H9 (cell line): ENCODE measurements at regions not wholly inside any gene's neighbourhood (a gene's known extent, or its start where the extent isn't known, plus 50 kb on each side); places are given as distances from the start of the nearest gene placed in this dataset.

Source experiments
- DNase-seq: peaks from one replicate; pipeline ENCODE4 v3.0.0-alpha.2; 2017
- H2AFZ ChIP-seq: one replicate; pipeline ENCODE4 v1.6.1; 2013; ENCODE audit warnings: mild to moderate bottlenecking, low read length, control low read depth, moderate library complexity
- H2AK5ac ChIP-seq: 2 replicates; pipeline ENCODE4 v1.6.1; 2013; ENCODE audit warnings: low read length, control low read depth, mixed read lengths; ENCODE audit not compliant: insufficient read length
- H2BK120ac ChIP-seq: one replicate; pipeline ENCODE4 v1.6.1; 2013; ENCODE audit warnings: low read depth, mild to moderate bottlenecking, low read length, control low read depth, inconsistent platforms; ENCODE audit not compliant: poor library complexity, severe bottlenecking
- H2BK12ac ChIP-seq: 2 replicates; pipeline ENCODE4 v1.6.1; 2013; ENCODE audit warnings: low read length, control low read depth, mixed read lengths, low read depth; ENCODE audit not compliant: insufficient read length
- H2BK15ac ChIP-seq: 2 replicates; pipeline ENCODE4 v1.6.1; 2013; ENCODE audit warnings: low read depth, low read length, control low read depth
- H2BK20ac ChIP-seq: one replicate; pipeline ENCODE4 v1.6.1; 2013; ENCODE audit warnings: low read depth, mild to moderate bottlenecking, low read length, control low read depth, inconsistent platforms; ENCODE audit not compliant: poor library complexity, severe bottlenecking
- H2BK5ac ChIP-seq: 2 replicates; pipeline ENCODE4 v1.6.1; 2013; ENCODE audit warnings: low read length, control low read depth, mixed read lengths; ENCODE audit not compliant: insufficient read length
- H3K14ac ChIP-seq: 2 replicates; pipeline ENCODE4 v1.6.1; 2013; ENCODE audit warnings: low read length, control low read depth; ENCODE audit not compliant: insufficient read depth
- H3K18ac ChIP-seq: 2 replicates; pipeline ENCODE4 v1.6.1; 2013; ENCODE audit warnings: low read depth, mild to moderate bottlenecking, mixed read lengths, low read length, control low read depth; ENCODE audit not compliant: insufficient read length
- H3K23ac ChIP-seq: 2 replicates; pipeline ENCODE4 v1.6.1; 2013; ENCODE audit warnings: low read length, control low read depth, mixed read lengths, low read depth; ENCODE audit not compliant: insufficient read length
- H3K23me2 ChIP-seq: 2 replicates; pipeline ENCODE4 v1.6.1; 2013; ENCODE audit warnings: low read depth, mild to moderate bottlenecking, mixed read lengths, low read length, control low read depth; ENCODE audit not compliant: insufficient read length, poor library complexity, severe bottlenecking
- H3K27ac ChIP-seq: 2 replicates; pipeline ENCODE4 v1.5.1; 2013; ENCODE audit warnings: low read length, control low read depth, mixed read lengths, low read depth; ENCODE audit not compliant: insufficient read length
- H3K27me3 ChIP-seq: 2 replicates; pipeline ENCODE4 v1.6.1; 2013; ENCODE audit warnings: low read length, control low read depth, inconsistent platforms; ENCODE audit not compliant: insufficient read depth
- H3K4ac ChIP-seq: 2 replicates; pipeline ENCODE4 v1.6.1; 2013; ENCODE audit warnings: low read depth, mild to moderate bottlenecking, control low read depth, inconsistent platforms, low read length, moderate library complexity
- H3K4me1 ChIP-seq: 2 replicates; pipeline ENCODE4 v1.6.1; 2013; ENCODE audit warnings: low read length, control low read depth, inconsistent platforms; ENCODE audit not compliant: insufficient read depth
- H3K4me2 ChIP-seq: 2 replicates; pipeline ENCODE4 v1.6.1; 2013; ENCODE audit warnings: low read length, control low read depth, mixed read lengths; ENCODE audit not compliant: insufficient read length, insufficient read depth
- H3K56ac ChIP-seq: 2 replicates; pipeline ENCODE4 v1.6.1; 2013; ENCODE audit warnings: low read depth, mild to moderate bottlenecking, mixed read lengths, low read length, control low read depth; ENCODE audit not compliant: insufficient read length
- H3K79me1 ChIP-seq: 2 replicates; pipeline ENCODE4 v1.6.1; 2013; ENCODE audit warnings: low read depth, mild to moderate bottlenecking, moderate library complexity, low read length, control low read depth, inconsistent platforms; ENCODE audit not compliant: insufficient read depth, poor library complexity, severe bottlenecking
- H3K79me2 ChIP-seq: 2 replicates; pipeline ENCODE4 v1.6.1; 2013; ENCODE audit warnings: low read length, control low read depth, inconsistent platforms; ENCODE audit not compliant: insufficient read depth
- H3K9ac ChIP-seq: 2 replicates; pipeline ENCODE4 v1.6.1; 2013; ENCODE audit warnings: low read length, control low read depth, mixed read lengths; ENCODE audit not compliant: insufficient read length; ENCODE audit errors: extremely low read depth
- H3K9me3 ChIP-seq: one replicate; pipeline ENCODE4 v1.6.1; 2013; ENCODE audit warnings: low read depth, low read length, inconsistent platforms; ENCODE audit not compliant: control insufficient read depth
- H3T11ph ChIP-seq: one replicate; pipeline ENCODE4 v1.6.1; 2013; ENCODE audit warnings: mild to moderate bottlenecking, low read length, control low read depth, inconsistent platforms
- H4K20me1 ChIP-seq: one replicate; pipeline ENCODE4 v1.6.1; 2013; ENCODE audit not compliant: control insufficient read depth, insufficient read length, insufficient read depth
- H4K5ac ChIP-seq: 2 replicates; pipeline ENCODE4 v1.6.1; 2013; ENCODE audit warnings: low read depth, mild to moderate bottlenecking, mixed read lengths, low read length, control low read depth; ENCODE audit not compliant: insufficient read length
- H4K8ac ChIP-seq: replicated peaks from 2 replicates; pipeline ENCODE4 v1.6.1; 2013; ENCODE audit warnings: low read length, control low read depth, mixed read lengths, low read depth; ENCODE audit not compliant: insufficient read length
- H4K91ac ChIP-seq: 2 replicates; pipeline ENCODE4 v1.6.1; 2013; ENCODE audit warnings: low read depth, mild to moderate bottlenecking, moderate library complexity, mixed read lengths, low read length, control low read depth; ENCODE audit not compliant: insufficient read length
- H3K27ac Mint-ChIP-seq, 3 experiments: 2 replicates in 2 of 3; 3 replicates in 1 of 3; pipeline ENCODE4 v1.8.0; 2020 to 2021; ENCODE audit warnings: mixed read lengths in 3 of 3, mild to moderate bottlenecking in 1 of 3, moderate library complexity in 1 of 3
- H3K27me3 Mint-ChIP-seq: 2 replicates; pipeline ENCODE4 v1.8.0; 2021; ENCODE audit warnings: low read depth, mild to moderate bottlenecking, moderate library complexity, mixed read lengths
- H3K36me3 Mint-ChIP-seq, 3 experiments: 2 replicates in 2 of 3; 3 replicates in 1 of 3; pipeline ENCODE4 v1.8.0; 2020 to 2021; ENCODE audit warnings: low read depth in 3 of 3, mixed read lengths in 3 of 3; ENCODE audit not compliant: insufficient read depth in 1 of 3
- H3K4me1 Mint-ChIP-seq, 2 experiments: 2 replicates each; pipeline ENCODE4 v1.8.0; 2020; ENCODE audit warnings: mixed read lengths in 2 of 2
- H3K4me3 Mint-ChIP-seq, 2 experiments: 2 replicates in 1 of 2; 3 replicates in 1 of 2; pipeline ENCODE4 v1.8.0; 2020 to 2021; ENCODE audit warnings: mild to moderate bottlenecking in 2 of 2, mixed read lengths in 2 of 2, moderate library complexity in 1 of 2
- H3K9me3 Mint-ChIP-seq, 2 experiments: 2 replicates in 1 of 2; 3 replicates in 1 of 2; pipeline ENCODE4 v1.8.0; 2020; ENCODE audit warnings: mild to moderate bottlenecking in 2 of 2, mixed read lengths in 2 of 2, moderate library complexity in 1 of 2
- WGBS: extraction: QIAGEN DNeasy Blood & Tissue Kit; methylation state at CpG from one replicate; pipeline ENCODE4 v1.1.7; 2013; ENCODE audit warnings: missing lambda C conversion rate, low lambda C conversion rate, mixed read lengths; ENCODE audit not compliant: insufficient read length; ENCODE audit errors: extremely low coverage; 5-methylcytosine and 5-hydroxymethylcytosine counted together
- TF ChIP-seq, protein P1 (sequence below): fragments of 200-600 bp; sonication (generic); conservative IDR thresholded peaks from 3 replicates; pipeline ENCODE4 v1.8.0; 2021; ENCODE audit warnings: antibody characterized with exemption, mild to moderate bottlenecking

DNA sequence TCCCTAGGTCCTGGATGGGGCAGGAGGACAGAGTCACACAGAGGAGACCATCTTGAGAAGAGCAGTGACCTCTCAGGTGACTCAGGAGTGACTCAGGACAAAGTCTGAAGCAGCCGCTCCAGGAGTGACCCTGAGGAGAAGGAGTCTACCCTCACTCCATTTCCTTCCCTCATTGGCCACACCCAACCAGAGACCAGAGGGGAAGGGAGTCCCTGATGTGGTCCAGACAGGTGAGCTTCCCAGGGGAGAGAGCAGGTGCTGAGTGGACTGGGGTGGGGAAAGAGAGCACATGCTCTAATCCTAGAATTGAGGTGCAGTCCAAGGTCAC lies 75.5 kb upstream of the MEDAG start:
- no peak overlapping the region for H3K23ac ChIP-seq
- no peak overlapping the region for H2AFZ ChIP-seq
- H4K91ac ChIP-seq = no peak overlapping the region
- H3K56ac ChIP-seq = no peak overlapping the region
- peaks cover 0 to 5% (median 0%) of the 10 kb centered on the region in 3 experiments; a peak in 1 of 7 replicates for H3K36me3 Mint-ChIP-seq
- H2BK20ac ChIP-seq = no peak overlapping the region
- H3K23me2 ChIP-seq = no peaks in the 10 kb centered on the region
- DNase-seq = no peak
- no peak overlapping the region for H2BK120ac ChIP-seq
- no peak overlapping the region for H3K4me3 Mint-ChIP-seq
- H3K27me3 Mint-ChIP-seq = peaks cover 54% of the 10 kb centered on the region
- peaks cover 0 to 3% of the 10 kb centered on the region in 2 experiments; a peak in 1 of 5 replicates for H3K9me3 Mint-ChIP-seq
- no CpG with 5 or more reads among the region's 1 CpG for WGBS
- H3K4me1 Mint-ChIP-seq = peaks cover 21 to 26% of the 10 kb centered on the region in 2 experiments
- H3K14ac ChIP-seq = no peak overlapping the region
- TF ChIP-seq, protein P1, sequence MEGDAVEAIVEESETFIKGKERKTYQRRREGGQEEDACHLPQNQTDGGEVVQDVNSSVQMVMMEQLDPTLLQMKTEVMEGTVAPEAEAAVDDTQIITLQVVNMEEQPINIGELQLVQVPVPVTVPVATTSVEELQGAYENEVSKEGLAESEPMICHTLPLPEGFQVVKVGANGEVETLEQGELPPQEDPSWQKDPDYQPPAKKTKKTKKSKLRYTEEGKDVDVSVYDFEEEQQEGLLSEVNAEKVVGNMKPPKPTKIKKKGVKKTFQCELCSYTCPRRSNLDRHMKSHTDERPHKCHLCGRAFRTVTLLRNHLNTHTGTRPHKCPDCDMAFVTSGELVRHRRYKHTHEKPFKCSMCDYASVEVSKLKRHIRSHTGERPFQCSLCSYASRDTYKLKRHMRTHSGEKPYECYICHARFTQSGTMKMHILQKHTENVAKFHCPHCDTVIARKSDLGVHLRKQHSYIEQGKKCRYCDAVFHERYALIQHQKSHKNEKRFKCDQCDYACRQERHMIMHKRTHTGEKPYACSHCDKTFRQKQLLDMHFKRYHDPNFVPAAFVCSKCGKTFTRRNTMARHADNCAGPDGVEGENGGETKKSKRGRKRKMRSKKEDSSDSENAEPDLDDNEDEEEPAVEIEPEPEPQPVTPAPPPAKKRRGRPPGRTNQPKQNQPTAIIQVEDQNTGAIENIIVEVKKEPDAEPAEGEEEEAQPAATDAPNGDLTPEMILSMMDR = no peak
- peaks cover 3% of the 10 kb centered on the region; the same call in 1 of the 2 replicates for H3K27me3 ChIP-seq
- H3K27ac ChIP-seq = no peak overlapping the region
- no peak overlapping the region for H3K4me2 ChIP-seq
- H3K9ac ChIP-seq = no peak overlapping the region
- no peak overlapping the region for H2BK12ac ChIP-seq
- no peak overlapping the region for H3K4ac ChIP-seq
- H2BK15ac ChIP-seq = no peak overlapping the region
- H4K5ac ChIP-seq = no peak overlapping the region
- no peak overlapping the region for H3K18ac ChIP-seq
- no peak overlapping the region for H3K27ac Mint-ChIP-seq
- no peak overlapping the region for H2AK5ac ChIP-seq
- no peak overlapping the region for H3T11ph ChIP-seq
- H4K20me1 ChIP-seq = no peaks in the 10 kb centered on the region
- H3K79me2 ChIP-seq = no peaks in the 10 kb centered on the region
- no peaks in the 10 kb centered on the region for H3K79me1 ChIP-seq
- no peaks in the 10 kb centered on the region for H3K4me1 ChIP-seq
- no peak overlapping the region for H4K8ac ChIP-seq
- no peaks in the 10 kb centered on the region for H3K9me3 ChIP-seq
- H2BK5ac ChIP-seq = no peak overlapping the region
